HG02870 (cell line): ENCODE measurements at regions not wholly inside any gene's neighbourhood (a gene's known extent, or its start where the extent isn't known, plus 50 kb on each side); places are given as distances from the start of the nearest gene placed in this dataset.
"Not testable (repeated sequence)": the region's sequence is repeated elsewhere in the genome, so short reads cannot be mapped to it uniquely, and the experiment has no call there.

Source experiments
- ATAC-seq: cut with Tn5 transposase; IDR thresholded peaks from one replicate; pipeline ENCODE4 v1.9.1; 2021; ENCODE audit warnings: mild to moderate bottlenecking, moderate library complexity; ENCODE audit not compliant: unreplicated experiment

DNA sequence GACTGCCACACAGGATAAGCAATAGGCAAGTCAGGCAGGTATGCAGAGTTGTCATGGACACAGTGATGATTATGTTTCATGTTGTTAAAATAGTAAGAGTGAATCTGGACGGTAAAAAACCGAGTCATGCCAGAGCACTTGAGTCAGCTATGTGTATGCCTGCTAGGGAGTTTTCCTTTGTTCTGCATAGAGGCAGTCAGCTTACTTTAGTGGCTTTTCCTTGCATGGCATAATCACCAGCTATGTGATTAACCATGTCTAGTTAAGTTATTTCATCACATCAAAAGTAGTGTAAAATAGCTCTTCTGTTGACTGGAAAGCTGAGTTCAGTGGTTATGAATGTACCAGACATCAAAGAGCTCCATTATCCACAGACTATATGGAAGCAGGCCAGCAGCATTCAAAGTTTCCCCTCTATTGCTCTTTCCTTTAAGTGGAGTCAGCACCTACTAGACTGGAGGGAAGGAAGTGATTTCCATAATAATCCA is 989.8 kb downstream of the TLE1 start:
- no peak for ATAC-seq

DNA sequence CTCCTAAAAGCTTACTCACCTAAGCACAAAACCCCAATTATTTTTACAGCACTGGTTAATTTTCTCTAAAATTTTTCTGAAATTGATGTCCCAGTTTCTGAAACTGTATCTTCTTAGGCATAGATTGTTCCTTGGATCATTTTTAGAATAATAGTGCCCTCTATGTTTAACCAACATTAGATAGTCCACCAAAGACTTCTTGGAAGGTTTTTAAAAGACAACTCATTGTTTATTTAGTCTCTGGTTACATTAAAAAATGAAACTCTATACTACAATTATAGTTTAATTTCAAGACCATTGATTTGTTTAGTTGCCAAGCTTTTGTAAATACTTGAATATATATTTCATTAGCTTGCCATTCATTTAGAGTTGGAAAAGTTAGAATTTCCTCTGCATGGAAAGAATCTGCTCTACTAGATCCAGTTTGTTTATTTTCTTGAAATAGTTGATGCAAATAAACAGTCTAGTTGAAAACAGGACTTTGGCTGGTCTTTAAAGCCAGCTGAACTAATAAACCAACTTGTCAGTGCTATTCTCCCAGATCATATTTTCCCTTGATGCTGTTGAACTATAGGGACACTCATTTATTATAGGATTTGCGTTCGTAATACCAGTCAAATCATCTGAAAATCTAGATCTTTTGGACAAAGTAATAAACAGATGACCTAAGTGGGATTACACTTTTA is 990.5 kb downstream of the TLE1 start:
- ATAC-seq: no peak

- ATAC-seq: no peak
Measured at GRCh38 chr9:80692751-80693150, 996.6 kb downstream of the TLE1 start.

- no peak for ATAC-seq
Measured at GRCh38 chr9:80691229-80691628, 998.1 kb downstream of the TLE1 start.

DNA sequence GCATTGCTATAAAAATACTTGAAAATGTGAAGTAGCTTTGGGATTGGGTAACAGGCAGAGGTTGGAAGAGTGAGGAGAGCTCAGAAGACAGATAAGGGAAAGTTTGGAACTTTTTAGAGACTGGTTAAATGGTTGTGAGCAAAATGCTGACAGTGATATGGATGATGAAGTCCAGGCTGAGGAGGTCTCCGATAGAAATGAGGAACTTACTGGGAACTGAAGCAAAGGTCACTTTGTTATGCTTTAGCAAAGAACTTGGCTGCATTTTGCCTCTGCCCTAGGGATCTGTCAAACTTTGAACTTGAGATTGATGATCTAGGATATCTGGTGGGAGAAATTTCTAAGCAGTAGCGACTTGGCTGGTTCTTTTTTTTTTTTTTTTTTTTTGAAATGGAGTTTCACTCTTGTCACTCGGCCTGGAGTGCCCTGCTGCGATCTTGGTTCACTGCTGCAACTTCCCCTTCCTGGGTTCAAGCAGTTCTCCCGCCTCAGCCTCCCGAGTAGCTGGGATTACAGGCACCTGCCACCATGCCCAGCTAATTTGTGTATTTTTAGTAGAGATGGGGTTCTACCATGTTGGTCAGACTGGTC is 998.9 kb downstream of the TLE1 start:
- ATAC-seq: no peak

DNA sequence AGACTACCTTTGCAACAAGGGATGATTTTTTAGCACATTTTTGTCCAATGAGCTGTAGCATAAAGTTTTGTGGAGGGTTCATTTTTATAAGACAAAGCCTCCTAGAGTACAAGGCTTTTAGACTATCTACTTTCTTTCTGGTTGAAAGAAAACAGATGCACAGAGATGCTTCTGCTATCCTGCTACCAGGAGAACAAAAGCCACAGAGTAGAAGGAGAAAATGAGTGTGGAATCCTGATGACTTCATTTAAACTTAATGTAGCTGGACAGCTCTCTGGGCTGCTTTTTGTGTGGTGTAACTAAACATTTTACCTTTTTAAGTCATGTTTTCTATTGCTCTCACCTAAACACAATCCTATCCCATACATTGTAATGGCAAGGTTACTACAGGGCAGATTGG is 1009.4 kb downstream of the TLE1 start:
- no peak for ATAC-seq

- no peak for ATAC-seq
Measured at GRCh38 chr9:80678906-80679305, 1010.4 kb downstream of the TLE1 start.

- ATAC-seq: no peak
Measured at GRCh38 chr9:80673496-80673895, 1015.9 kb downstream of the TLE1 start.

GRCh38 chr9:80665479-80665878 is 1023.9 kb downstream of the TLE1 start:
- ATAC-seq: no peak

DNA sequence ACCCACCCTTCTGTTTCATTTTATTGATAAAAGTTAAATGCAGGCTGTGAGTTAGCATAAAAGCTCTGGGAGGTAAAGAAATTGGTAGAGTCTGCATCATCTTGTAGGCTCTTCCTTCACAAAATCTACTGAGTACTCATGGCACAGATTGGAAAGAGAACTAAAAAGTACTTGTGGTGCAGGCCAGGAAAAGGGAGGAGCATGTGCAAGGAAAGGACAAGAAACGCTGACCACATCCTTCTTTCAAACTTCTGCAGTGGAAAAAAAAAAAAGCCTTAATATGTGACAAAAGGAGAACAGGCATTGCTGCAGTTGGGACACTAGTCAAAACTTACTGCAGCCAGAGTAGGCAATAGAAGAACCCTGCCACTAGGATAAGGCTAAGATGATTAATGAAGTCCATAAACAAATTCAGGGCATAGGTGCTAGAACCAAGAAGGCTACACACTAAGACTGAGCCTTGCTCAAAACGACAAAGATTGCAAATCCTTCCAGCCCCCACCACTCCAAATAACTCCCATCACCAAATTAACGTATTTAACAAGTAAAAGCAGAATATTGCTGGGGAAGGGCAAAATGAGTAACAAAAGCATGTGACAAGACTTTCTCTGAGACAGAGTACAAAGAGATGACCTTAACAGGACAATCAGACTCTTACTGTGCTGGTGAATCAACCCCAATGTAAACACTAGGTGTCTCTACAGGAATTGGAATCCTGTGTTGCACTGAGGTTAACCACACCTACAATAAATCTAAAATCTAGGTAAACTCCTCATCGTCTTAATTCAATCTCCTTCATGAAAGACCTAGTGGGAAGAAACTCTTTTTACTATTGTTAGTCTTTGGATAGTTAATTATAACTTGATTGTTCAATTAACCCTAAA is 1024.8 kb downstream of the TLE1 start:
- ATAC-seq: no peak

DNA sequence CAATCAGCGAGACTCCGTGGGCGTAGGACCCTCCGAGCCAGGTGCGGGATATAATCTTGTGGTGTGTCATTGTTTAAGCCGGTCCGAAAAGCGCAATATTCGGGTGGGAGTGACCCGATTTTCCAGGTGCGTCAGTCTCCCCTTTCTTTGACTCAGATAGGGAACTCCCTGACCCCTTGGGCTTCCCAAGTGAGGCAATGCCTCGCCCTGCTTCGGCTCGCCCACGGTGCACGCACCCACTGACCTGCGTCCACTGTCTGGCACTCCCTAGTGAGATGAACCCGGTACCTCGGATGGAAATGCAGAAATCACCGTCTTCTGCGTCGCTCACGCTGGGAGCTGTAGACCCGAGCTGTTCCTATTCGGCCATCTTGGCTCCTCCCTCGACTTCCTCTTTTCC is 1029.6 kb downstream of the TLE1 start:
- ATAC-seq: not testable (repeated sequence)

GRCh38 chr9:80651044-80651443 is 1038.3 kb downstream of the TLE1 start:
- ATAC-seq: no peak

- ATAC-seq: no peak
Measured at GRCh38 chr9:80649496-80649895, 1039.9 kb downstream of the TLE1 start.

DNA sequence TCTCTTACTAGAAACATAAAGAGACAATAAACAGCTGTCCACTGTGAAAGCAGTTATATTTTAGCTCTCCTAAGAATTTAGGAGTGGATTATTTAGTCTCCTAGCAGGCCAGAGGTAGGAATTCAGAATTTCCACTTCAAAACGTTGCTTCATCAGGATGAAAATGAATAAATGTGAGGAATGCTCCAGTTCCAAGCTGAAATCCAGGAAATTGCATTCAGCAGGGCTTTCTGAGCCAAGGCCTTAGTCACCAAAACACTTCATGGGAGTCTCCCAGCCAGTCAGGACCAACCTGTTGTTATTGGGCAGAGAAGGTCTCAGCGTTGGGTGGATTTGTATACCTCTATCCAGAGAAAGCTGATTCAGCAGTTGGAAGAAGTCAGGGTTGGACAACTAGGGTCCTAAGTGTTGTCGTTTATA is 1040.3 kb downstream of the TLE1 start:
- ATAC-seq: no peak

- ATAC-seq: no peak
Measured at GRCh38 chr9:80648336-80648735, 1041.0 kb downstream of the TLE1 start.

GRCh38 chr9:80646211-80646610 is 1043.1 kb downstream of the TLE1 start:
- no peak for ATAC-seq

DNA sequence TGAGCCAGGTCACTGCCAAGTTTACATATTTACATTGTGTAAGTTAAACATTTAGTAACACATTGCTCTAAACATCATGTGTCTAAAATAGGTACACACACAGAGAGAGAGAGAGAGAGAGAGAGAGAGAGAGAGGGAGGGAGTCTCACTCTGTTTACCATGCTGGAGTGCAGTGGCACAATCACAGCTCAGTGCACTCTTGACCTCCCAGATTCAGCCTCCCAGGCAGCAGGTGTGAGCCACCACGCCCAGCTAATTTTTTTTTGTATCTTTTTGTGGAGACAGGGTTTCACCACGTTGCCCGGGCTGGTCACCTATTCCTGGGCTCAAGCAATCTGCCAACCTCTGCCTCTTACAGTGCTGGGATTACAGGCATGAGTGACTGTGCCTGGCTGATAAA is 1045.3 kb downstream of the TLE1 start:
- ATAC-seq: no peak

GRCh38 chr9:80635065-80635464 is 1054.3 kb downstream of the TLE1 start:
- ATAC-seq: no peak

- no peak for ATAC-seq
Measured at GRCh38 chr9:80632041-80632440, 1057.3 kb downstream of the TLE1 start.

GRCh38 chr9:80622508-80622907 is 1050.7 kb downstream of the TLE4 start:
- ATAC-seq: no peak

DNA sequence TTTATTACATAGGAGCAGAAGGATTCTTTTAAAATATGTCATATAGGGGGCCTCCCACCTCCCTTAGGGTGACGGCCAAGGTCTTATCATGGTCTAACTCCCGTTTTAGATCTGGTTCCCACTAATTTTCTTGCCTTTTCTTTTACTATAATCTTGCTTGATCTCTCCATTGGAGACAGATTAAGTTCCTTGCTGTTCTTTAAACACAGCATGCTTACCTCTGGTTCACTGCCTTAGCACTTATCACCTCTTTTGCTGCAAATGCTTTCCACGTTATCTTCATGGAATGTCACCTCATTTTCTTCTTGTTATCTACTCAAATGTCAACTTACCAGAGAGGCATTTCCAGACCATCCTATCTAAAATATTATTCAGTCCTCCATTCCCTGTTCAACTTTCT is 1047.6 kb downstream of the TLE4 start:
- ATAC-seq: no peak

- no peak for ATAC-seq
Measured at GRCh38 chr9:80615964-80616363, 1044.2 kb downstream of the TLE4 start.
